GM12878 (cell line): ENCODE measurements at regions not wholly inside any gene's neighbourhood (a gene's known extent, or its start where the extent isn't known, plus 50 kb on each side); places are given as distances from the start of the nearest gene placed in this dataset.

Experiments
- ATAC-seq: fragments of 200-7000 bp; cut with Tn5 transposase; 3 replicates; pipeline ENCODE4 v1.9.1; 2020; ENCODE audit warnings: mild to moderate bottlenecking, moderate library complexity
- BruUV-seq: library from RNA; stranded (reverse); fragments of 400-500 nt; replicated peaks from 2 replicates; lab custom pipeline; 2021; lab: Mats Ljungman, UMichigan
- CTCF ChIA-PET: fragments of 300-600 bp; sonication (Branson Sonifier 250); formaldehyde crosslinking; extraction: SDS; loops from one replicate; lab custom pipeline; 2021; ENCODE audit warnings: inconsistent platforms; lab: Yijun Ruan, JAX
- POLR2A ChIA-PET: fragments of 350-600 bp; formaldehyde crosslinking; extraction: SDS; loops from one replicate; lab custom pipeline; 2021; ENCODE audit warnings: inconsistent platforms; lab: Charles Lee
- RAD21 ChIA-PET: fragments of 300-600 bp; sonication (Branson Sonifier 250); formaldehyde crosslinking; loops from one replicate; lab custom pipeline; 2023; ENCODE audit warnings: antibody characterized with exemption; ENCODE audit not compliant: unreplicated experiment; lab: Charles Lee
- SMC1A ChIA-PET: fragments of 300-600 bp; sonication (Branson Sonifier 250); formaldehyde crosslinking; loops from one replicate; lab custom pipeline; 2023; ENCODE audit not compliant: unreplicated experiment, uncharacterized antibody; lab: Charles Lee
- DNase-seq: peaks from one replicate; pipeline ENCODE4 v3.0.0-alpha.2; 2011; ENCODE audit warnings: low read depth, low spot score
- FAIRE-seq: peaks from 3 replicates; lab custom pipeline; 2011; peaks lifted over from hg19 to GRCh38; lab: Jason Lieb, UNC
- H2AFZ ChIP-seq: 2 replicates; pipeline ENCODE4 v1.6.0; 2011; ENCODE audit warnings: low read depth, low read length, control low read depth; ENCODE audit not compliant: control insufficient read depth
- H3K27ac ChIP-seq: 2 replicates; pipeline ENCODE4 v1.5.1; 2011; ENCODE audit warnings: control low read depth; ENCODE audit not compliant: control insufficient read depth, insufficient read depth
- H3K27me3 ChIP-seq, 2 experiments: replicated peaks in 1 of 2; 2 replicates each; pipeline versions ENCODE4 v1.6.0 to v1.6.1; 2011; ENCODE audit warnings: low read length in 1 of 2; ENCODE audit not compliant: control insufficient read depth in 2 of 2, insufficient read depth in 2 of 2
- H3K36me3 ChIP-seq, 2 experiments: 2 replicates each; pipeline ENCODE4 v1.5.1; 2011; ENCODE audit warnings: low read length in 1 of 2; ENCODE audit not compliant: control insufficient read depth in 2 of 2, insufficient read depth in 2 of 2
- H3K4me1 ChIP-seq: 2 replicates; pipeline ENCODE4 v1.6.1; 2011; ENCODE audit warnings: mild to moderate bottlenecking, low read length, moderate library complexity, mixed read lengths; ENCODE audit not compliant: control insufficient read depth, insufficient read depth
- H3K4me2 ChIP-seq: 2 replicates; pipeline ENCODE4 v1.6.0; 2011; ENCODE audit warnings: control low read depth; ENCODE audit not compliant: control insufficient read depth, insufficient read depth
- H3K4me3 ChIP-seq: fragments of 200-600 bp; sonication (generic); 2 replicates; pipeline ENCODE4 v1.5.1; 2016
- H3K79me2 ChIP-seq: 2 replicates; pipeline ENCODE4 v1.6.0; 2011; ENCODE audit warnings: low read length; ENCODE audit not compliant: control insufficient read depth, insufficient read depth
- H3K9ac ChIP-seq: 2 replicates; pipeline ENCODE4 v1.8.0; 2011; ENCODE audit warnings: low read length, control low read depth, mixed read lengths; ENCODE audit not compliant: control insufficient read depth, insufficient read depth
- H3K9me3 ChIP-seq: replicated peaks from 3 replicates; pipeline ENCODE4 v1.5.1; 2011; ENCODE audit warnings: mild to moderate bottlenecking, low read length; ENCODE audit not compliant: control insufficient read depth, insufficient read depth
- H4K20me1 ChIP-seq: 2 replicates; pipeline ENCODE4 v1.6.0; 2011; ENCODE audit not compliant: control insufficient read depth, insufficient read depth
- ASH2L ChIP-seq: fragments of 300-600, 200-600 bp; sonication (generic); IDR thresholded peaks from 2 replicates; pipeline ENCODE4 v1.6.1; 2017; ENCODE audit warnings: low read depth, mild to moderate bottlenecking, borderline replicate concordance
- ATF7 ChIP-seq: fragments of 450-650 bp; IDR thresholded peaks from 2 replicates; pipeline ENCODE4 v1.6.1; 2016; ENCODE audit warnings: low read depth, mild to moderate bottlenecking
- ELK1 ChIP-seq: IDR thresholded peaks from 2 replicates; pipeline ENCODE4 v1.6.1; 2012; ENCODE audit warnings: low read depth, low read length, improper control_type of control experiment
- ETV6 ChIP-seq, 2 experiments: fragments of 450-650 bp in 1 of 2; IDR thresholded peaks in 1 of 2; conservative IDR thresholded peaks in 1 of 2; 2 replicates each; pipeline ENCODE4 v1.6.1; 2014; ENCODE audit warnings: antibody characterized with exemption in 1 of 2, borderline replicate concordance in 1 of 2, low read depth in 1 of 2, mild to moderate bottlenecking in 1 of 2, moderate library complexity in 1 of 2
- MTA2 ChIP-seq: fragments of 450-650 bp; IDR thresholded peaks from 2 replicates; pipeline ENCODE4 v1.6.1; 2016; ENCODE audit warnings: low read depth, mild to moderate bottlenecking, moderate library complexity
- SP1 ChIP-seq: IDR thresholded peaks from one replicate; pipeline ENCODE4 v1.6.1; 2011; ENCODE audit warnings: low read depth, low read length
- SREBF1 ChIP-seq: IDR thresholded peaks from 2 replicates; pipeline ENCODE4 v1.6.1; 2012; ENCODE audit warnings: mild to moderate bottlenecking, low read length
- TAF1 ChIP-seq: IDR thresholded peaks from 2 replicates; pipeline ENCODE4 v1.6.1; 2011; ENCODE audit warnings: mild to moderate bottlenecking, low read depth, low read length, borderline replicate concordance
- TBL1XR1 ChIP-seq: IDR thresholded peaks from 2 replicates; pipeline ENCODE4 v1.6.1; 2012; ENCODE audit warnings: low read depth, low read length, improper control_type of control experiment
- ZBED1 ChIP-seq: IDR thresholded peaks from 2 replicates; pipeline ENCODE4 v1.6.1; 2016; ENCODE audit warnings: borderline replicate concordance
- ZNF24 ChIP-seq: fragments of 450-650 bp; IDR thresholded peaks from 2 replicates; pipeline ENCODE4 v1.6.1; 2017; ENCODE audit warnings: antibody characterized with exemption, mild to moderate bottlenecking
- in situ Hi-C: fragments of 300-500 bp; cut with MboI; formaldehyde crosslinking; loops from 9 replicates; pipeline ENCODE4 v1.14.3; 2018; ENCODE audit warnings: mixed read lengths
- intact Hi-C: fragments of 100-400 bp; cut with micrococcal nuclease; formaldehyde crosslinking; loops from one replicate; pipeline ENCODE4 v1.14.2; 2022; ENCODE audit not compliant: unreplicated experiment
- TF ChIP-seq, protein P1 (sequence below), 3 experiments: IDR thresholded peaks in 2 of 3; conservative IDR thresholded peaks in 1 of 3; 2 replicates each; pipeline ENCODE4 v1.5.1; 2011; ENCODE audit warnings: low read depth in 3 of 3, low read length in 3 of 3, mild to moderate bottlenecking in 3 of 3, control low read depth in 2 of 3, moderate library complexity in 2 of 3, inconsistent platforms in 1 of 3, mixed read lengths in 1 of 3; ENCODE audit not compliant: control insufficient read depth in 2 of 3, insufficient read depth in 1 of 3; ENCODE audit errors: extremely low read depth in 1 of 3
- TF ChIP-seq, protein P2 (sequence below): IDR thresholded peaks from 2 replicates; pipeline ENCODE4 v1.6.1; 2012; ENCODE audit warnings: mild to moderate bottlenecking, low read depth, low read length
- TF ChIP-seq, protein P3 (sequence below): IDR thresholded peaks from 2 replicates; pipeline ENCODE4 v1.6.1; 2011; ENCODE audit warnings: mild to moderate bottlenecking, low read depth, low read length, moderate library complexity; ENCODE audit not compliant: insufficient replicate concordance

DNA sequence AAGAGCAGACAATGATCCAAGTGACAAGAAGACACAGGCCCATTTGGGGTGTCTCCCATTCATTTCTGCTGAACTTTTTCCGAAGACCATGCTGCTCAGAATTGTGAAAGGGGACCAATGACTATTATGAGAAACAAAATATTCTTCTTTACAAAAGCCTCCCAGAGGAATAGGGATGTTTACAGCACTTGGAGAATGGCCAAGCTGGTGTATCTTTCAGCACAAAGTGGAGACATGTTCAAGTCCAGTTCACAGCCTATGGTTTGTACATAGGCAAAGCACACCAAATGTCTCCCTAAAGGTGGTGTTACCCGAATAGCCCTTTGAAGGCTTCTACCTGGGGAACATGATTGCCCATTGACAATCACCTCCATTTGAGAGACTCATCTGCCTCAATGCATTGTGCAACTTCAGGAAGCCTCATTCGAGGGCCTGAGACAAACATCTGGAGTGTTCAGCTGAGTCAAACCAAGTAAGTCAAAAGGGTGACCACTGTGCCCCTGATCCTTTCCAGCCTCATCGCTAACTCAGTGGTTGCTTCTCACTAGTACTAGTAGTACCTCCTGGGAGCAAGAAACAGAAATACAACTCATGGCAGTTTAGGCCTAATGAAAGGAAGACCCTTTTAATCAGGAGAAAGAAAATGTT lies 451.0 kb upstream of the MARCKS start (continued):
- TF ChIP-seq ELK1: no peak

GRCh38 chr6:113411011-113411410 lies 446.1 kb upstream of the MARCKS start:
- Histone ChIP-seq H2AFZ (no peak overlapping the region), H3K4me1 (no peaks in the 10 kb centered on the region), H3K4me3 (no peak overlapping the region), H3K79me2 (no peaks in the 10 kb centered on the region), H4K20me1 (no peaks in the 10 kb centered on the region), H3K27me3 (no peaks in the 10 kb centered on the region), H3K27ac (no peak overlapping the region), H3K9me3 (no peaks in the 10 kb centered on the region), H3K9ac (no peak overlapping the region), H3K36me3 (no peaks in the 10 kb centered on the region), H3K4me2 (no peak overlapping the region)
- no TSS peak for BruUV-seq
- ChIA-PET RAD21 (no interaction called here), POLR2A (no interaction called here), SMC1A (no interaction called here), CTCF (no interaction called here)
- ATAC-seq (no peak), DNase-seq (no peak), FAIRE-seq (no peak)
- intact Hi-C loops (no loop called here), in situ Hi-C loops (no loop called here)
- TF ChIP-seq, protein P1, sequence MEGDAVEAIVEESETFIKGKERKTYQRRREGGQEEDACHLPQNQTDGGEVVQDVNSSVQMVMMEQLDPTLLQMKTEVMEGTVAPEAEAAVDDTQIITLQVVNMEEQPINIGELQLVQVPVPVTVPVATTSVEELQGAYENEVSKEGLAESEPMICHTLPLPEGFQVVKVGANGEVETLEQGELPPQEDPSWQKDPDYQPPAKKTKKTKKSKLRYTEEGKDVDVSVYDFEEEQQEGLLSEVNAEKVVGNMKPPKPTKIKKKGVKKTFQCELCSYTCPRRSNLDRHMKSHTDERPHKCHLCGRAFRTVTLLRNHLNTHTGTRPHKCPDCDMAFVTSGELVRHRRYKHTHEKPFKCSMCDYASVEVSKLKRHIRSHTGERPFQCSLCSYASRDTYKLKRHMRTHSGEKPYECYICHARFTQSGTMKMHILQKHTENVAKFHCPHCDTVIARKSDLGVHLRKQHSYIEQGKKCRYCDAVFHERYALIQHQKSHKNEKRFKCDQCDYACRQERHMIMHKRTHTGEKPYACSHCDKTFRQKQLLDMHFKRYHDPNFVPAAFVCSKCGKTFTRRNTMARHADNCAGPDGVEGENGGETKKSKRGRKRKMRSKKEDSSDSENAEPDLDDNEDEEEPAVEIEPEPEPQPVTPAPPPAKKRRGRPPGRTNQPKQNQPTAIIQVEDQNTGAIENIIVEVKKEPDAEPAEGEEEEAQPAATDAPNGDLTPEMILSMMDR (IDR thresholded peaks at IDR 0.05 in 2 of 3, conservative IDR thresholded peaks at IDR 0.05 in 1 of 3; ENCODE audit: control insufficient read depth in 2 of 3, extremely low read depth in 1 of 3, insufficient read depth in 1 of 3, low read depth in 3 of 3, low read length in 3 of 3): no peak
- no peak for TF ChIP-seq SP1
- TF ChIP-seq, protein P2, sequence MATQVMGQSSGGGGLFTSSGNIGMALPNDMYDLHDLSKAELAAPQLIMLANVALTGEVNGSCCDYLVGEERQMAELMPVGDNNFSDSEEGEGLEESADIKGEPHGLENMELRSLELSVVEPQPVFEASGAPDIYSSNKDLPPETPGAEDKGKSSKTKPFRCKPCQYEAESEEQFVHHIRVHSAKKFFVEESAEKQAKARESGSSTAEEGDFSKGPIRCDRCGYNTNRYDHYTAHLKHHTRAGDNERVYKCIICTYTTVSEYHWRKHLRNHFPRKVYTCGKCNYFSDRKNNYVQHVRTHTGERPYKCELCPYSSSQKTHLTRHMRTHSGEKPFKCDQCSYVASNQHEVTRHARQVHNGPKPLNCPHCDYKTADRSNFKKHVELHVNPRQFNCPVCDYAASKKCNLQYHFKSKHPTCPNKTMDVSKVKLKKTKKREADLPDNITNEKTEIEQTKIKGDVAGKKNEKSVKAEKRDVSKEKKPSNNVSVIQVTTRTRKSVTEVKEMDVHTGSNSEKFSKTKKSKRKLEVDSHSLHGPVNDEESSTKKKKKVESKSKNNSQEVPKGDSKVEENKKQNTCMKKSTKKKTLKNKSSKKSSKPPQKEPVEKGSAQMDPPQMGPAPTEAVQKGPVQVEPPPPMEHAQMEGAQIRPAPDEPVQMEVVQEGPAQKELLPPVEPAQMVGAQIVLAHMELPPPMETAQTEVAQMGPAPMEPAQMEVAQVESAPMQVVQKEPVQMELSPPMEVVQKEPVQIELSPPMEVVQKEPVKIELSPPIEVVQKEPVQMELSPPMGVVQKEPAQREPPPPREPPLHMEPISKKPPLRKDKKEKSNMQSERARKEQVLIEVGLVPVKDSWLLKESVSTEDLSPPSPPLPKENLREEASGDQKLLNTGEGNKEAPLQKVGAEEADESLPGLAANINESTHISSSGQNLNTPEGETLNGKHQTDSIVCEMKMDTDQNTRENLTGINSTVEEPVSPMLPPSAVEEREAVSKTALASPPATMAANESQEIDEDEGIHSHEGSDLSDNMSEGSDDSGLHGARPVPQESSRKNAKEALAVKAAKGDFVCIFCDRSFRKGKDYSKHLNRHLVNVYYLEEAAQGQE: no peak
- no peak for TF ChIP-seq ATF7
- no peak for TF ChIP-seq TAF1
- no peak for TF ChIP-seq SREBF1
- TF ChIP-seq ELK1: no peak
- TF ChIP-seq ZBED1: no peak
- no peak for TF ChIP-seq ZNF24
- no peak for TF ChIP-seq TBL1XR1
- TF ChIP-seq MTA2: no peak
- no peak for TF ChIP-seq ETV6 (conservative IDR thresholded peaks at IDR 0.05 in 1 of 2, IDR thresholded peaks at IDR 0.05 in 1 of 2; ENCODE audit: borderline replicate concordance in 1 of 2, low read depth in 1 of 2)
- TF ChIP-seq ASH2L: no peak
- TF ChIP-seq, protein P3, sequence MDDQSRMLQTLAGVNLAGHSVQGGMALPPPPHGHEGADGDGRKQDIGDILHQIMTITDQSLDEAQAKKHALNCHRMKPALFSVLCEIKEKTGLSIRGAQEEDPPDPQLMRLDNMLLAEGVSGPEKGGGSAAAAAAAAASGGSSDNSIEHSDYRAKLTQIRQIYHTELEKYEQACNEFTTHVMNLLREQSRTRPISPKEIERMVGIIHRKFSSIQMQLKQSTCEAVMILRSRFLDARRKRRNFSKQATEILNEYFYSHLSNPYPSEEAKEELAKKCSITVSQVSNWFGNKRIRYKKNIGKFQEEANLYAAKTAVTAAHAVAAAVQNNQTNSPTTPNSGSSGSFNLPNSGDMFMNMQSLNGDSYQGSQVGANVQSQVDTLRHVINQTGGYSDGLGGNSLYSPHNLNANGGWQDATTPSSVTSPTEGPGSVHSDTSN: no peak
